ENCODE measurements at regions not wholly inside any gene's neighbourhood (a gene's known extent, or its start where the extent isn't known, plus 50 kb on each side); places are given as distances from the start of the nearest gene placed in this dataset.
"Not testable (repeated sequence)": the region's sequence is repeated elsewhere in the genome, so short reads cannot be mapped to it uniquely, and the experiment has no call there.

- TF ChIP-seq CTCF (conservative IDR thresholded peaks at IDR 0.05 in 1 of 2, IDR thresholded peaks at IDR 0.05 in 1 of 2; ENCODE audit: low read depth in 1 of 2, low read length in 2 of 2); EZH2 (IDR thresholded peaks at IDR 0.05; ENCODE audit: low read length, missing control alignments): not testable (repeated sequence)
Measured at GRCh38 chr2:110287253-110287652, 74.9 kb upstream of the MTLN start.
